ENCODE measurements at regions not wholly inside any gene's neighbourhood (a gene's known extent, or its start where the extent isn't known, plus 50 kb on each side); places are given as distances from the start of the nearest gene placed in this dataset.

GRCh38 chr22:44413211-44413610 lies 84.8 kb downstream of the RTL6 start:
- TF ChIP-seq POLR2A (IDR thresholded peaks at IDR 0.05; ENCODE audit: extremely low read depth, insufficient read length), result no peak
- no peak for TF ChIP-seq MYC (IDR thresholded peaks at IDR 0.05; ENCODE audit: low read depth, low read length)
- no peak for TF ChIP-seq CTCF (IDR thresholded peaks at IDR 0.05; ENCODE audit: low read depth, low read length)
- no peak for TF ChIP-seq MAX (IDR thresholded peaks at IDR 0.05; ENCODE audit: low read depth, low read length)
- H3K4me3 ChIP-seq (ENCODE audit: low read depth, low read length), result no peak overlapping the region
- no peak for DNase-seq (ENCODE audit: low read depth)

GRCh38 chr22:44412136-44412731 lies 85.8 kb downstream of the RTL6 start:
- no peak for TF ChIP-seq POLR2A (IDR thresholded peaks at IDR 0.05; ENCODE audit: extremely low read depth, insufficient read length)
- no peak for TF ChIP-seq MYC (IDR thresholded peaks at IDR 0.05; ENCODE audit: low read depth, low read length)
- TF ChIP-seq CTCF (IDR thresholded peaks at IDR 0.05; ENCODE audit: low read depth, low read length), result no peak
- TF ChIP-seq MAX (IDR thresholded peaks at IDR 0.05; ENCODE audit: low read depth, low read length), result no peak
- DNase-seq (ENCODE audit: low read depth), result no peak
- no peak overlapping the region for H3K4me3 ChIP-seq (ENCODE audit: low read depth, low read length)

- DNase-seq (ENCODE audit: low read depth), result no peak
- H3K4me3 ChIP-seq (ENCODE audit: low read depth, low read length), result no peak overlapping the region
- TF ChIP-seq POLR2A (IDR thresholded peaks at IDR 0.05; ENCODE audit: extremely low read depth, insufficient read length) (no peak), CTCF (IDR thresholded peaks at IDR 0.05; ENCODE audit: low read depth, low read length) (no peak), MAX (IDR thresholded peaks at IDR 0.05; ENCODE audit: low read depth, low read length) (no peak), MYC (IDR thresholded peaks at IDR 0.05; ENCODE audit: low read depth, low read length) (no peak)
These were observed 86.6 kb downstream of the RTL6 start for GRCh38 chr22:44411226-44412135.

GRCh38 chr22:44410451-44410991 lies 87.5 kb downstream of the RTL6 start:
- no peak overlapping the region for H3K4me3 ChIP-seq (ENCODE audit: low read depth, low read length)
- TF ChIP-seq MAX (IDR thresholded peaks at IDR 0.05; ENCODE audit: low read depth, low read length) (no peak), MYC (IDR thresholded peaks at IDR 0.05; ENCODE audit: low read depth, low read length) (no peak), CTCF (IDR thresholded peaks at IDR 0.05; ENCODE audit: low read depth, low read length) (no peak), POLR2A (IDR thresholded peaks at IDR 0.05; ENCODE audit: extremely low read depth, insufficient read length) (no peak)
- DNase-seq (ENCODE audit: low read depth), result no peak

- TF ChIP-seq MYC (IDR thresholded peaks at IDR 0.05; ENCODE audit: low read depth, low read length) (no peak), CTCF (IDR thresholded peaks at IDR 0.05; ENCODE audit: low read depth, low read length) (no peak), MAX (IDR thresholded peaks at IDR 0.05; ENCODE audit: low read depth, low read length) (no peak), POLR2A (IDR thresholded peaks at IDR 0.05; ENCODE audit: extremely low read depth, insufficient read length) (no peak)
- DNase-seq (ENCODE audit: low read depth), result no peak
- no peak overlapping the region for H3K4me3 ChIP-seq (ENCODE audit: low read depth, low read length)
These were observed 88.1 kb downstream of the RTL6 start for GRCh38 chr22:44409974-44410316.
